Neuronal stem cell (in vitro differentiated cells): ENCODE measurements at regions not wholly inside any gene's neighbourhood (a gene's known extent, or its start where the extent isn't known, plus 50 kb on each side); places are given as distances from the start of the nearest gene placed in this dataset.
A peak's percentile ranks its signal among the peaks of the same experiment; 100 is the strongest.

ENCODE experiments used
- DNase-seq: peaks from one replicate; pipeline ENCODE4 v3.0.0-alpha.2; 2013; ENCODE audit warnings: low spot score
- H2AFZ ChIP-seq: one replicate; pipeline ENCODE4 v1.6.1; 2013; ENCODE audit warnings: mild to moderate bottlenecking, low read length, inconsistent platforms
- H2AK5ac ChIP-seq: 2 replicates; pipeline ENCODE4 v1.6.1; 2013; ENCODE audit warnings: low read depth, mild to moderate bottlenecking, inconsistent platforms, low read length, moderate library complexity, mixed read lengths
- H2BK120ac ChIP-seq: 2 replicates; pipeline ENCODE4 v1.6.1; 2013; ENCODE audit warnings: low read depth, mild to moderate bottlenecking, inconsistent platforms, low read length, moderate library complexity, mixed read lengths
- H2BK12ac ChIP-seq: one replicate; pipeline ENCODE4 v1.6.1; 2013; ENCODE audit warnings: low read length, inconsistent platforms
- H2BK15ac ChIP-seq: 2 replicates; pipeline ENCODE4 v1.6.1; 2013; ENCODE audit warnings: mild to moderate bottlenecking, low read length, inconsistent platforms, mixed read lengths
- H2BK5ac ChIP-seq: one replicate; pipeline ENCODE4 v1.6.1; 2013; ENCODE audit warnings: inconsistent platforms, mild to moderate bottlenecking, low read length, moderate library complexity
- H3K14ac ChIP-seq: one replicate; pipeline ENCODE4 v1.6.1; 2013; ENCODE audit warnings: low read length, inconsistent platforms
- H3K18ac ChIP-seq: 2 replicates; pipeline ENCODE4 v1.6.1; 2013; ENCODE audit warnings: low read length, inconsistent platforms
- H3K23ac ChIP-seq: 2 replicates; pipeline ENCODE4 v1.6.1; 2013; ENCODE audit warnings: low read depth, mild to moderate bottlenecking, mixed read lengths, low read length, inconsistent platforms; ENCODE audit not compliant: poor library complexity
- H3K27ac ChIP-seq: replicated peaks from 3 replicates; pipeline ENCODE4 v1.5.1; 2013; ENCODE audit warnings: low read length, inconsistent platforms
- H3K27me3 ChIP-seq, 3 experiments: 2 replicates each; pipeline ENCODE4 v1.6.1; 2013; ENCODE audit warnings: low read length in 3 of 3, mild to moderate bottlenecking in 2 of 3, inconsistent platforms in 1 of 3, low read depth in 1 of 3, mixed read lengths in 1 of 3, moderate library complexity in 1 of 3; ENCODE audit not compliant: control insufficient read depth in 3 of 3, insufficient read depth in 3 of 3
- H3K36me3 ChIP-seq, 2 donors: replicated peaks in 1 of 2; 2 replicates each; pipeline ENCODE4 v1.6.1; 2013; ENCODE audit warnings: low read length in 2 of 2; ENCODE audit not compliant: control insufficient read depth in 2 of 2, insufficient read depth in 2 of 2
- H3K4ac ChIP-seq: 2 replicates; pipeline ENCODE4 v1.6.1; 2013; ENCODE audit warnings: inconsistent platforms, mild to moderate bottlenecking, low read length, moderate library complexity
- H3K4me1 ChIP-seq, 2 donors: 1 replicate in 1 of 2; 2 replicates in 1 of 2; pipeline ENCODE4 v1.6.1; 2013; ENCODE audit warnings: low read length in 2 of 2, low read depth in 1 of 2; ENCODE audit not compliant: control insufficient read depth in 2 of 2, insufficient read depth in 1 of 2
- H3K4me2 ChIP-seq: one replicate; pipeline ENCODE4 v1.6.1; 2013; ENCODE audit warnings: mild to moderate bottlenecking, low read length, inconsistent platforms; ENCODE audit not compliant: insufficient read depth, poor library complexity, severe bottlenecking
- H3K4me3 ChIP-seq, 2 donors: 2 replicates each; pipeline ENCODE4 v1.5.1; 2013; ENCODE audit warnings: low read length in 2 of 2, mild to moderate bottlenecking in 2 of 2, inconsistent platforms in 1 of 2, moderate library complexity in 1 of 2
- H3K79me1 ChIP-seq: one replicate; pipeline ENCODE4 v1.6.1; 2013; ENCODE audit warnings: low read depth, mild to moderate bottlenecking, inconsistent platforms, low read length, moderate library complexity
- H3K9ac ChIP-seq: one replicate; pipeline ENCODE4 v1.6.1; 2013; ENCODE audit warnings: mild to moderate bottlenecking, low read depth, low read length, inconsistent platforms; ENCODE audit not compliant: poor library complexity
- H3K9me3 ChIP-seq, 2 donors: replicated peaks in 1 of 2; 2 replicates each; pipeline versions ENCODE3 to v1.6.1; 2013; ENCODE audit warnings: low read length in 2 of 2, mild to moderate bottlenecking in 2 of 2, inconsistent platforms in 1 of 2, low read depth in 1 of 2, mixed read lengths in 1 of 2, moderate library complexity in 1 of 2; ENCODE audit not compliant: control insufficient read depth in 2 of 2, insufficient read depth in 1 of 2
- H4K8ac ChIP-seq: one replicate; pipeline ENCODE4 v1.6.1; 2013; ENCODE audit warnings: low read depth, mild to moderate bottlenecking, inconsistent platforms, low read length, moderate library complexity
- H4K91ac ChIP-seq: one replicate; pipeline ENCODE4 v1.6.1; 2013; ENCODE audit warnings: low read length, low read depth, mild to moderate bottlenecking, inconsistent platforms; ENCODE audit not compliant: poor library complexity
- WGBS, 2 donors: extraction: QIAGEN DNeasy Blood & Tissue Kit; methylation state at CpG; one replicate each; pipeline ENCODE4 v1.1.7; 2013; ENCODE audit warnings: missing lambda C conversion rate in 2 of 2, mixed read lengths in 1 of 2; ENCODE audit not compliant: insufficient read length in 2 of 2, insufficient replicate concordance in 1 of 2; ENCODE audit errors: extremely low coverage in 2 of 2; 5-methylcytosine and 5-hydroxymethylcytosine counted together

DNA sequence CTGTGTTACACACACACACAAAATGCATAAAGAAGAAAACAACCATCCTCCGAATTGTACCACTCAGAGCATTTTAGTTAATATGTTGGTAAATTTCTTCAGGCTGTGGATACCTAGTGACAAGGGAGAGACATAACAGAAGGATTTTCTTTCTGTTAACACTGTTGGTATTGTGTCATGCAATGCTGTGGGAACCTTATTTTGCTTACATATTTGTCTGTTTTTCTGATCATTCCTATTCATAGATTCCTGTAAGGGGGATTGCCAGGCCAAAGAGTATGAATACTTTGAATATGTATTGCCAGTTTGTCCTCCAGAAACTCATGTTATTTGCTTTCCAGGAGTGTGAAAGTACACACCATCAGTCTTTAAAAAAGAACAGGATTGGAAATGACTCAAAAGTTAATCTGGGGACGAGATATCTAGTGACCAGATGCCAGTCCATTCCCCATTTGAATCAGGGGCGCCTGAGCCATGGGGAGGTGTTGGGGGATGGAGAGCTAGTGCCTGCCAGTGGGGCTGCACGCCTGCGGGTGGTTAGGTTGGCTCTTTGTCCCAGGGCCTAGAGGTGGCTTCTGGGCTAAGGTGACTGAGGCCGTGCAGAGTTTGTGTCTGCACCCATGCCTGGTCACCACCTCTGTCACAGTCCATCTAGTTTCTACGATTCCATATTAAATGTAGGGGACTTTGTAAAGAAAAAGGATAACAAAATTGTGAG lies 142.0 kb downstream of the PTPN20 start:
- Histone ChIP-seq H3K4me1 (peaks cover 0 to 11% of the 10 kb centered on the region in 2 donors), H3K79me1 (no peaks in the 10 kb centered on the region), H2AFZ (peak overlapping the region; percentile 72), H4K8ac (no peak overlapping the region), H3K27me3 (no peaks in the 10 kb centered on the region), H3K4me3 (peak overlapping the region in 1 of 2 donors; percentile 55), H2BK15ac (no peak overlapping the region), H3K4me2 (no peak overlapping the region), H3K9ac (no peak overlapping the region), H2BK120ac (no peak overlapping the region), H2BK12ac (no peak overlapping the region), H3K4ac (no peak overlapping the region), H2BK5ac (no peak overlapping the region), H3K27ac (no peak overlapping the region), H2AK5ac (no peak overlapping the region), H3K23ac (no peak overlapping the region), H3K14ac (no peak overlapping the region), H4K91ac (no peak overlapping the region), H3K9me3 (no peaks in the 10 kb centered on the region), H3K18ac (no peak overlapping the region), H3K36me3 (no peaks in the 10 kb centered on the region)
- DNase-seq, result no peak
- WGBS, 2 donors, result no CpG with 5 or more reads among the region's 7 CpGs

DNA sequence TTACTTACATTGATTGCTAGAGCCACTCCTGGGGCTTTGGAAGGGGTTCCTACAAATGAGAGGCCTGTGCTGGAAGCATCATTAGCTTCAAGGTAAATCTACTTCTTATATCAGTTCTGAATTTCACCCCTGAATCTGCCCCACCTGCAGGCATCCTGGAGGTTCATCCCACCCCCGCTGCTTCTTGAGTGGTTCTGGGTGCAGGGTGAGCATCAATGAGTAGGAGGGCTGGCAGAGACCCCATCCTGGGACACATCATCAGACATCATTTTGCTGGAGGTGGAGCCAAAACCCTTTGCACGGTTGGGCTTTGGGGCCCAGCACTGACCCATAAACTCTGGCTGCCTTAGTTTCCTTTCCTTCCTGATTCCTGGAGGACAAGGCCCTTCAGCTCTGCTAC lies 143.7 kb downstream of the PTPN20 start:
- Histone ChIP-seq H2BK5ac (no peak overlapping the region), H3K4me2 (no peak overlapping the region), H2BK120ac (no peak overlapping the region), H3K4ac (no peak overlapping the region), H4K91ac (no peak overlapping the region), H3K27ac (no peak overlapping the region), H3K14ac (no peak overlapping the region), H3K36me3 (no peaks in the 10 kb centered on the region), H3K4me3 (no peak overlapping the region), H3K18ac (no peak overlapping the region), H4K8ac (no peak overlapping the region), H2BK15ac (no peak overlapping the region), H2AK5ac (no peak overlapping the region), H3K4me1 (peaks cover 0 to 11% of the 10 kb centered on the region in 2 donors), H3K23ac (no peak overlapping the region), H3K9ac (no peak overlapping the region), H3K27me3 (no peaks in the 10 kb centered on the region), H2BK12ac (no peak overlapping the region), H3K79me1 (no peaks in the 10 kb centered on the region), H3K9me3 (no peaks in the 10 kb centered on the region), H2AFZ (no peak overlapping the region)
- no CpG with 5 or more reads among the region's 2 CpGs for WGBS, 2 donors
- DNase-seq, result no peak

DNA sequence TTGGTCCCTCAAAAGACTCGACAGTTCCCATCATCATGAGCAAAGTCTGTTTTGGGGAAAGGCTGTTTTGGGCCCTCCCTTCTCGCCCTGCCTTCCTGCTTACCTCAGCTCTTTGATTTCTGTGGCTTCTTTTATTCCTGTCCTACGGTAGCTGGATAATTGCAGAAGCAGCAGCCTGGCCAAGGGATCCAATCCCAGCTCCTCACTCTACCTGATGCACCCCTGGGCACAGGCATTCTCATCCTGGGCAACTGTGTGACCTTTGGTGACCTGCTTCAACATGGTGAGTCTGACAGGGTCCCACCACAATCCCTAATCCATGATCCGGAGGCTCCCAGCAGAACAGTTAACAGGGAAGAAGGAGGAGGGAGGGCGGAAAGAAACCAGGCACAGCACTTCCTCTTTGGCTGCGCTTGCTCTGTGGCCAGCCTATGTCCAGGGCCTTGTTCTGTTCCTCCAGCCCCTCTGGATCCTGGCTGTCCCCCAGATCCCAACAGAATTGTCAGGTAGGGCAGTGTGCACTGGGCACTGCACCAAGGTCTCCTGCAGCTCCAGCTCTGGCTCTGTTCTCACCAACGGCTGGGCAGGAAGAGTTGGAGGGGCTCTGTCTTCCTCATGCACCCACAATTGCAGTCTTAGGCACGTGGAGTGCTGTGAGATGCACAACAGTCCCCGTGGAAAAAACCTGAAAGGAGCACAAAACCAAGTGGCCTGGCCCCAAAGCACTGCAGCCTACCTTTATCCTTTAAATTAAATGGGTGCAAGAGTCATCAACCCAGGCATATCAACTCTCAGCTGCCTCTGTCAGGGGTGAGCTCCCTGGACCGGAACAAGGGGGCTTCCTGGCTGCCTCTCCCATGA lies 144.4 kb downstream of the PTPN20 start:
- Histone ChIP-seq H3K27me3 (no peaks in the 10 kb centered on the region), H2BK12ac (no peak overlapping the region), H3K14ac (no peak overlapping the region), H4K91ac (no peak overlapping the region), H3K18ac (no peak overlapping the region), H3K4me3 (no peak overlapping the region), H2BK120ac (no peak overlapping the region), H2AK5ac (peak overlapping the region; percentile 25), H3K27ac (no peak overlapping the region), H2AFZ (peak overlapping the region; percentile 19), H3K9me3 (no peaks in the 10 kb centered on the region), H3K79me1 (no peaks in the 10 kb centered on the region), H3K36me3 (no peaks in the 10 kb centered on the region), H3K4me1 (peaks cover 0 to 11% of the 10 kb centered on the region in 2 donors), H3K4me2 (no peak overlapping the region), H3K4ac (no peak overlapping the region), H3K9ac (no peak overlapping the region), H3K23ac (no peak overlapping the region), H2BK15ac (no peak overlapping the region), H2BK5ac (no peak overlapping the region), H4K8ac (no peak overlapping the region)
- WGBS, 2 donors, result no CpG with 5 or more reads among the region's 10 CpGs
- DNase-seq, result no peak

DNA sequence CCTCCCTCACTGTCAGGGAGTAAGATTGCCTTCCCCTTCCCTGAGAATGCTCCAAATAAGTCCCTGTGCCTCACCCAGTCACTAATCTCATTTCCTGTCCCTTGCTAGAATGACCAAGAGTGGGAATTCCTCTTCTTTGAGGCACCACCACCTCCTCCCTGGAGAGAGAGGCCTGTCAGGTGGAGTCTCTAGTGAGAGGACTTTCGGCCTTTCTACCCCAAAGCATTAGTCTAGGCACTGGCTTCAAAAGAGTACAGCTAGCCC lies 145.0 kb downstream of the PTPN20 start:
- no peaks in the 10 kb centered on the region for H3K9me3 ChIP-seq
- no peak overlapping the region for H2BK15ac ChIP-seq
- H2AK5ac ChIP-seq, result no peak overlapping the region
- H3K14ac ChIP-seq, result no peak overlapping the region
- no peak overlapping the region for H3K4me3 ChIP-seq
- no peak overlapping the region for H2BK5ac ChIP-seq
- WGBS, 2 donors, result no CpG with 5 or more reads among the region's 1 CpG
- peak overlapping the region; percentile 19 for H2AFZ ChIP-seq
- no peak overlapping the region for H3K4me2 ChIP-seq
- no peak overlapping the region for H3K18ac ChIP-seq
- H4K8ac ChIP-seq, result no peak overlapping the region
- H3K9ac ChIP-seq, result no peak overlapping the region
- no peak overlapping the region for H3K4ac ChIP-seq
- H3K27me3 ChIP-seq, result no peaks in the 10 kb centered on the region
- no peak overlapping the region for H3K27ac ChIP-seq
- no peak overlapping the region for H2BK120ac ChIP-seq
- H3K36me3 ChIP-seq, result no peaks in the 10 kb centered on the region
- no peak overlapping the region for H2BK12ac ChIP-seq
- H3K4me1 ChIP-seq, result peaks cover 0 to 11% of the 10 kb centered on the region in 2 donors
- no peaks in the 10 kb centered on the region for H3K79me1 ChIP-seq
- no peak overlapping the region for H3K23ac ChIP-seq
- no peak overlapping the region for H4K91ac ChIP-seq
- no peak for DNase-seq
